ENCODE measurements at regions not wholly inside any gene's neighbourhood (a gene's known extent, or its start where the extent isn't known, plus 50 kb on each side); places are given as distances from the start of the nearest gene placed in this dataset.

GRCh38 chr13:61246351-61246750 is 169.3 kb downstream of the PCDH20 start:
- no peak for TF ChIP-seq POLR2A (IDR thresholded peaks at IDR 0.05)
- TF ChIP-seq CTCF (IDR thresholded peaks at IDR 0.05): no peak
- no peak for TF ChIP-seq EP300 (IDR thresholded peaks at IDR 0.05)
